T-helper 9 cell (primary cell): ENCODE measurements at regions not wholly inside any gene's neighbourhood (a gene's known extent, or its start where the extent isn't known, plus 50 kb on each side); places are given as distances from the start of the nearest gene placed in this dataset.
A peak's percentile ranks its signal among the peaks of the same experiment; 100 is the strongest.
"Not testable (repeated sequence)": the region's sequence is repeated elsewhere in the genome, so short reads cannot be mapped to it uniquely, and the experiment has no call there.

ENCODE experiments used
- DNase-seq: peaks from one replicate; pipeline ENCODE4 v3.0.0-alpha.2; 2020

- no peak for DNase-seq
Measured at GRCh38 chr9:105116052-105116868, 128.2 kb upstream of the SLC44A1 start.

- no peak for DNase-seq
Measured at GRCh38 chr9:105117234-105117633, 127.2 kb upstream of the SLC44A1 start.

GRCh38 chr9:105118636-105119035 is 125.8 kb upstream of the SLC44A1 start:
- DNase-seq: no peak

GRCh38 chr9:105119156-105119555 is 125.3 kb upstream of the SLC44A1 start:
- DNase-seq: no peak

GRCh38 chr9:105121861-105122430 is 122.5 kb upstream of the SLC44A1 start:
- no peak for DNase-seq

GRCh38 chr9:105124598-105124997 is 119.9 kb upstream of the SLC44A1 start:
- DNase-seq: not testable (repeated sequence)

- DNase-seq: no peak
Measured at GRCh38 chr9:105126226-105126625, 118.2 kb upstream of the SLC44A1 start.

GRCh38 chr9:105127863-105128220 is 116.6 kb upstream of the SLC44A1 start:
- peak; percentile 40 for DNase-seq

GRCh38 chr9:105128908-105129600 is 115.4 kb upstream of the SLC44A1 start:
- no peak for DNase-seq

- no peak for DNase-seq
Measured at GRCh38 chr9:105129731-105130130, 114.7 kb upstream of the SLC44A1 start.

GRCh38 chr9:105131981-105132380 is 112.5 kb upstream of the SLC44A1 start:
- no peak for DNase-seq

- no peak for DNase-seq
Measured at GRCh38 chr9:105132606-105133005, 111.8 kb upstream of the SLC44A1 start.

- no peak for DNase-seq
Measured at GRCh38 chr9:105138306-105138801, 106.1 kb upstream of the SLC44A1 start.

GRCh38 chr9:105141146-105141975 is 103.1 kb upstream of the SLC44A1 start:
- no peak for DNase-seq

- no peak for DNase-seq
Measured at GRCh38 chr9:105141976-105142250, 102.5 kb upstream of the SLC44A1 start.

GRCh38 chr9:105142406-105143135 is 101.9 kb upstream of the SLC44A1 start:
- DNase-seq: no peak

GRCh38 chr9:105143136-105143430 is 101.4 kb upstream of the SLC44A1 start:
- no peak for DNase-seq

GRCh38 chr9:105144076-105144475 is 100.4 kb upstream of the SLC44A1 start:
- no peak for DNase-seq

- DNase-seq: no peak
Measured at GRCh38 chr9:105144841-105145240, 99.6 kb upstream of the SLC44A1 start.

- DNase-seq: no peak
Measured at GRCh38 chr9:105146677-105147076, 97.8 kb upstream of the SLC44A1 start.

GRCh38 chr9:105147110-105147871 is 97.2 kb upstream of the SLC44A1 start:
- no peak for DNase-seq
